Peyer's patch (tissue), 4 donors: ENCODE measurements at regions not wholly inside any gene's neighbourhood (a gene's known extent, or its start where the extent isn't known, plus 50 kb on each side); places are given as distances from the start of the nearest gene placed in this dataset.

Experiments
- DNase-seq, 3 donors: peaks; one replicate each; pipeline ENCODE4 v3.0.0-alpha.2; 2017 to 2019
- H3K27ac ChIP-seq, 4 donors: fragments of 200-600 bp; sonication (generic); one replicate each; pipeline ENCODE4 v1.5.1; 2016 to 2019
- H3K27me3 ChIP-seq, 2 donors: fragments of 200-600 bp; sonication (generic); one replicate each; pipeline ENCODE4 v1.5.1; 2019
- H3K36me3 ChIP-seq, 3 donors: fragments of 200-600 bp; sonication (generic); one replicate each; pipeline ENCODE4 v1.5.1; 2016 to 2019
- H3K4me1 ChIP-seq, 4 donors: fragments of 200-600 bp; sonication (generic); one replicate each; pipeline ENCODE4 v1.5.1; 2016 to 2019
- H3K4me3 ChIP-seq, 4 donors: fragments of 200-600 bp; sonication (generic); 1 replicate in 3 of 4; 2 replicates in 1 of 4; pipeline ENCODE4 v1.5.1; 2016 to 2019; ENCODE audit warnings: mild to moderate bottlenecking in 1 of 4
- H3K9me3 ChIP-seq, 4 donors: fragments of 200-600 bp; sonication (generic); one replicate each; pipeline ENCODE4 v1.5.1; 2016 to 2019; ENCODE audit warnings: mild to moderate bottlenecking in 1 of 4
- POLR2A ChIP-seq, 2 donors: fragments of 450-650 bp; IDR thresholded peaks; one replicate each; pipeline ENCODE4 v1.5.1; 2017; ENCODE audit warnings: antibody characterized with exemption in 2 of 2, mild to moderate bottlenecking in 2 of 2, moderate library complexity in 2 of 2
- small RNA-seq, 2 donors: library from RNA; depleted of rRNA; stranded (forward); fragments of <200 nt; gene quantifications; one replicate each; pipeline ENCODE3, GENCODE V24; 2016
- TF ChIP-seq, protein P1 (sequence below), 6 experiments: fragments of 450-650 bp in 4 of 6; fragments of 200-600 bp in 2 of 6; sonication (generic) in 1 of 6; IDR thresholded peaks; one replicate each; pipeline ENCODE4 v1.5.1; 2017 to 2019; ENCODE audit warnings: antibody characterized with exemption in 6 of 6, mild to moderate bottlenecking in 3 of 6, moderate library complexity in 1 of 6

DNA sequence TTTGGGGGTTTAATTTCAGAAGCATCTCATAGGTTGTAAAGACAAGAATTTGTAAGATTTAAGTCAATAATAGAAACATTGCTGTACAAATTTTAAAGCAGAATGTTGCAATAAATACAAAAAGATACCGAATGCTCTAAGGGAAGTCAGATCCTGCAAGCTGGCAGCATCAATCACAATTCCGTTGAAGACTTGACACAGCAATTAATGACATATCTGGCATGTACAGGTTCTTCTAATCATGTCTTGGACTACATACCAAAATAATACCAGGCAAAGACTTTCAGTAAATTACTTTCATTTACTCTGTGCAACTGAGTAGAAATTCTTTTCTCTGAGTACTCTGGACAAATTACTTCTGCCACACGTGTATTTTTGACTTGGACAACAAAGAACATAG lies 54.0 kb upstream of the CDIN1 start:
- TF ChIP-seq, protein P1, sequence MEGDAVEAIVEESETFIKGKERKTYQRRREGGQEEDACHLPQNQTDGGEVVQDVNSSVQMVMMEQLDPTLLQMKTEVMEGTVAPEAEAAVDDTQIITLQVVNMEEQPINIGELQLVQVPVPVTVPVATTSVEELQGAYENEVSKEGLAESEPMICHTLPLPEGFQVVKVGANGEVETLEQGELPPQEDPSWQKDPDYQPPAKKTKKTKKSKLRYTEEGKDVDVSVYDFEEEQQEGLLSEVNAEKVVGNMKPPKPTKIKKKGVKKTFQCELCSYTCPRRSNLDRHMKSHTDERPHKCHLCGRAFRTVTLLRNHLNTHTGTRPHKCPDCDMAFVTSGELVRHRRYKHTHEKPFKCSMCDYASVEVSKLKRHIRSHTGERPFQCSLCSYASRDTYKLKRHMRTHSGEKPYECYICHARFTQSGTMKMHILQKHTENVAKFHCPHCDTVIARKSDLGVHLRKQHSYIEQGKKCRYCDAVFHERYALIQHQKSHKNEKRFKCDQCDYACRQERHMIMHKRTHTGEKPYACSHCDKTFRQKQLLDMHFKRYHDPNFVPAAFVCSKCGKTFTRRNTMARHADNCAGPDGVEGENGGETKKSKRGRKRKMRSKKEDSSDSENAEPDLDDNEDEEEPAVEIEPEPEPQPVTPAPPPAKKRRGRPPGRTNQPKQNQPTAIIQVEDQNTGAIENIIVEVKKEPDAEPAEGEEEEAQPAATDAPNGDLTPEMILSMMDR (IDR thresholded peaks at IDR 0.05), result no peak
- no peak for TF ChIP-seq POLR2A (IDR thresholded peaks at IDR 0.05)
- DNase-seq, result no peak
- H3K4me1 ChIP-seq, result no peaks in the 10 kb centered on the region
- H3K9me3 ChIP-seq, result no peaks in the 10 kb centered on the region
- H3K27ac ChIP-seq, result no peak overlapping the region
- no peaks in the 10 kb centered on the region for H3K27me3 ChIP-seq
- H3K36me3 ChIP-seq, result no peaks in the 10 kb centered on the region
- H3K4me3 ChIP-seq, result no peak overlapping the region

DNA sequence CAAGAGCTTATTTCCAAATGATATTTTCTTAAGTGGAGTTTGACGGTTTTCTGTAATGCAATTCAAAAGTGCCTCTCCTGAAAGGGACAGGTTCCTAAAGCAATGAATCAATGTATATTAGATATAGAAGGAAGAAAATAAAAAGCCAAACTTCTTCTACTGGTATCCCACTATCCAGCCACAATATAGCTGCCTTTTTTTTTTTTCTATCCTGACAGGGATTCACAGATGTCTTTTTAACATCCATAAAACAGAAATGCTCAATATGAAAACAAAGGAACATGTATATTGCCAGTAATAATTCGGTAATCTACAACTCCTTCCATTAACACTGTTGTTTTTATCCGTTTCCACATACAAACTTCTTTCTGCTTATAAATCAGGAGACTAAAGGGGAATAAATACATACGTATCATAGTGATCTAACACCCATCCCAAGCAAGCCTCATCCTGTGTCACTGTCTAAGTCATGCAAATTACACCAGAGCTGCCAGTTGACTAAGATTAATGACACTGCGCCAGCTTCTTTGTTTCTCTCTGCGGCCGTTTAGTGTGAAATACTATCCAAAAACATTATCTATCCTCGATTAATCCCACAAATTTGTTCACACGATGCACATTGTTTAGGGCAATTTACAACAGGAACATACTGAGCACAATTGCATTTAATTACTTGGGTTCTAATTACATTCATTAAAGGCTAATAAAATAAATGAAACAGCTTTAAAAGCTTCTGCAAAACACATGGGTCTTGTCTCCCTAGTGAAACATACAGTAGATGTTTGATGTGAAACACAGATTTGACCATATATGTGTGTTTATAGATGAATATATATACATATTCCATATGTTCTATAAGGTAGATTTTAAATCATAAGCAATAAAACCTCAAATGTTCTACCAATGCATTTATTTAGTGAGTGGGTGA lies 51.9 kb upstream of the CDIN1 start:
- no peak for TF ChIP-seq POLR2A (IDR thresholded peaks at IDR 0.05)
- TF ChIP-seq, protein P1 (IDR thresholded peaks at IDR 0.05), result no peak
- Histone ChIP-seq H3K9me3 (no peaks in the 10 kb centered on the region), H3K4me3 (no peak overlapping the region), H3K27me3 (no peaks in the 10 kb centered on the region), H3K36me3 (no peaks in the 10 kb centered on the region), H3K4me1 (no peaks in the 10 kb centered on the region), H3K27ac (no peak overlapping the region)
- no peak for DNase-seq

DNA sequence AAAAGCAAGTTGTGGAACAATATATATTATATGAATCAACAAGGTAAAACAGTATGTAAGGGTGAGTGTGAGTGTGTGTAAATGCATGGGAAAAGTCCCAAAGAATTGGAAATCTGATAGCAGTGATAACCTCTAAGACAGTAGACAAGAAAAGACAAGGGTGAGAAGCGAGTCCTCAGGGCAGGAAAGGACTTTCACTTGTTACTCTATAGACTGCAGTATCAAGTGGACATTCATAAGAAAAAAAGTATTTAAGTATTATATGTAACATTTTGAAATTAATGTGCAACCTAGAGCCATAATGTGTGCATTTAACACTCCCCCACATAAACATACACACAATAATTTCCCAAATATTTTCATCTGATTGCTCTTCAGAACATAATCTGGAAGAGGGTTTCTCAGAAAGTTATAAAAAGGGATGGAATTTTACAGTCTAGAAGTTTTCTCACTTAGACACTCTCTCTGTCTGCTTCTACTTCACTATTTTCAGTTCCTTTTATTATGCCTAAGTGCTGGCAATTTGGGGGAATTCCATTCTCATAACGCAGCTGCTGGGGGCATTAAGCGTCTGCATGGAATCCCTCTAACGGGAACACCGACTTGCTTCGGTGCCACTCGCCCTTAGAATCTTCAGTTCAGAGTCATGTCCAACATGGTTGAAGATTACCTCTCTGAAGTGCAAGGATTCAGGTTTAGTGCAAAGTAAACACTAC lies 50.0 kb upstream of the CDIN1 start:
- Histone ChIP-seq H3K4me1 (no peaks in the 10 kb centered on the region), H3K36me3 (no peaks in the 10 kb centered on the region), H3K9me3 (no peaks in the 10 kb centered on the region), H3K4me3 (no peak overlapping the region), H3K27ac (no peak overlapping the region), H3K27me3 (no peaks in the 10 kb centered on the region)
- TF ChIP-seq, protein P1 (IDR thresholded peaks at IDR 0.05), result no peak
- no peak for TF ChIP-seq POLR2A (IDR thresholded peaks at IDR 0.05)
- no peak for DNase-seq

Small RNA genes lying in the stretch of these regions (small RNA-seq; reads per million reads assigned to genes)
- gene AC068867.1, result 0 reads per million in 2 donors
- 0 reads per million in 2 donors for gene MIR4510
